GM10266 (cell line): ENCODE measurements at regions not wholly inside any gene's neighbourhood (a gene's known extent, or its start where the extent isn't known, plus 50 kb on each side); places are given as distances from the start of the nearest gene placed in this dataset.

Source experiments
- DNase-seq: peaks from one replicate; pipeline ENCODE4 v3.0.0; 2012; ENCODE audit errors: extremely low spot score
- TF ChIP-seq, protein P1 (sequence below): IDR thresholded peaks from 2 replicates; pipeline ENCODE4 v1.5.1; 2012; ENCODE audit warnings: mild to moderate bottlenecking, low read depth; ENCODE audit not compliant: control insufficient read depth, insufficient read depth; ENCODE audit errors: missing control alignments

DNA sequence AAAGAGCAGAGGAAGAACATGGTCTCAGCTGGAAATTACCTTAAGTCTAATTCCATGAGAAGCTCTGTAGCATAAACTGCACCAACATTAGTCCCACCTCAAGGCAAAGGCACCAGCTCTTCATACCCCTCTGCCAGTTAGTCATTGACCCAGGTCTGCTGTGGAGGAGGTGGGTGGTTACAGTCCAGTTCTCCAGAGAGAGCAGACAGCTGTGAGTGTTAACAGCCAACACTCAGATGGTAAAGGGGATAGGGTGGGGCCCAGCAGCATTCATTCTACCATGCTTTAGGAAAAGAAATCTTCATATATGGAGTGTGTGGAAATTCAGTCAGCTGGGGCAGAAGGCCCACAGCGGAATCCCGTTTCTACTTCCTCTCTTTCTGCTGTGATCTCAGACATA, 159.7 kb upstream of the FBXO11 start:
- no peak for DNase-seq
- TF ChIP-seq, protein P1, sequence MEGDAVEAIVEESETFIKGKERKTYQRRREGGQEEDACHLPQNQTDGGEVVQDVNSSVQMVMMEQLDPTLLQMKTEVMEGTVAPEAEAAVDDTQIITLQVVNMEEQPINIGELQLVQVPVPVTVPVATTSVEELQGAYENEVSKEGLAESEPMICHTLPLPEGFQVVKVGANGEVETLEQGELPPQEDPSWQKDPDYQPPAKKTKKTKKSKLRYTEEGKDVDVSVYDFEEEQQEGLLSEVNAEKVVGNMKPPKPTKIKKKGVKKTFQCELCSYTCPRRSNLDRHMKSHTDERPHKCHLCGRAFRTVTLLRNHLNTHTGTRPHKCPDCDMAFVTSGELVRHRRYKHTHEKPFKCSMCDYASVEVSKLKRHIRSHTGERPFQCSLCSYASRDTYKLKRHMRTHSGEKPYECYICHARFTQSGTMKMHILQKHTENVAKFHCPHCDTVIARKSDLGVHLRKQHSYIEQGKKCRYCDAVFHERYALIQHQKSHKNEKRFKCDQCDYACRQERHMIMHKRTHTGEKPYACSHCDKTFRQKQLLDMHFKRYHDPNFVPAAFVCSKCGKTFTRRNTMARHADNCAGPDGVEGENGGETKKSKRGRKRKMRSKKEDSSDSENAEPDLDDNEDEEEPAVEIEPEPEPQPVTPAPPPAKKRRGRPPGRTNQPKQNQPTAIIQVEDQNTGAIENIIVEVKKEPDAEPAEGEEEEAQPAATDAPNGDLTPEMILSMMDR = no peak

DNA sequence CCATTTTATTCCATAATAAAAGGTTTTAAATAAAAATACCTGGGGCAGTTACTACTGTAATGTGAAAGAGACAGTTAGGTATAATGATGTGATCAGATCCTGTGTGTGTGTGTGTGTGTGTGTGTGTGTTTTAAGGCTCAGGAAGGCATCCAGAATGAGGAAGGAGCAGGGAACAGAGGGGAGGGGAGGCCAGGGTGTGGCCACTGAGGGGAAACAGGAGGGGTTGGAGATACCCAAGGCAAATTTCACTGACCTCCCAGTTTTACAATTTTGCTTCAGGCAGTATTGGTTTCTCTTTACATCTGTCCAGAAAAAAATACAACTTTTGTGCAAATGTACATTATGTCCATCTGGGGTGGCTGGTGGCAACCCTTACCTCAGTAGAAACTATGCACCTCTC, 163.5 kb upstream of the FBXO11 start:
- DNase-seq = no peak
- TF ChIP-seq, protein P1 = no peak

DNA sequence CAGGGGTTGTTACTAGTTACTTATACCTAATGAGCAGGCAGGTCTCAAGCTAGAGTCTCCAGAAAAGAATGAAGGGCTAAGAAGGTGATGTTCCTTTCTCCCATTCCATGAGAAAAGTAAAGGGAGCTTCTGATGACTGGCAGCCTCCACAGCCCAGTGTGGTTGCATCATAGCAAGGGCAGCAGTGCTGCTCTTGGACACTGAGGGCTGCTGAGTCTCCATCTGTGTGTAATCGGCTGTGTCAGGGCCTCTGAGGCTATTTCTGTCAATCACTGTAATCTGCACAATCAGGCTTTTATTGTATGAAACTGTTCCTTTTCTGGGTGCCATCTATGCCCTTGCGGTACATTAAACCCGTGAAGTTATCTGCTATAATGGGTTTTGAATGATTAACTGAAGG, 164.1 kb upstream of the FBXO11 start:
- TF ChIP-seq, protein P1 = no peak
- DNase-seq = no peak

DNA sequence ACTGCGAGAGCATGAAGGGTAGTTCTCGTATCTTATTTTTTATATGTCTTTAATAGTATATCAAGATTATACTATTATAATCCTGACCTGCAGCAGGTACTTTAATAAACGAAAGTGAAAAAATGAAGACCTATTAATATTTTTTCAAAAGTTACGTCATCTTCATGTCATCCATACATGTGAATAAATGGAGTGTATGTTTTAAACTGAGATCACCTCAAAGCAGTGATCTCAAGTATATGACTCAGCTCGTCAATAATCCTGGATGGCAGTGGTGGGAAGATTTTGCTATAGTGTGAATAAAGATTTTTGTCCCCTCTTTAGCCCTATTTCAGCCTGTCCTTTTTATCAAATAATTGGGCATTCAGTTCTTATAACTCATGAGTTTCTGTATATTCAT, 166.3 kb upstream of the FBXO11 start:
- no peak for DNase-seq

DNA sequence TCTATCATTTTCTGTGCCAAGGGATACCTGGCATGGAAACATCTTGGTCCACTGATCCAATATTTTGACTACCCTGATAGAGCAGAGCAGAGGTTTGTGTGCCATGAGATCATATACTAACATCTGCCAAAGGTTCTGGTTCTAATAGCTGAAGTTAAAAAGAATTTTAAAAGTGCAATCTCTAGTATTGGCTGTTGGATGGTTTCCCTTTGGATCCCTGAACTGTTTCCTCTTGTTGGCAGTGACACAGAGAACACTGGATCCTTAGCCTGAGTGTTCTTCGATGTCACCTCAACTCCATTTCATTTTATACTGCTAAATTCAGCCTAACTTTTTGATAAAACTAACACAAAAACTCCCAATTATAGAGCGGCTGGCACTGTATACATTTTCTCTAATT, 169.3 kb upstream of the FBXO11 start:
- DNase-seq = no peak
- TF ChIP-seq, protein P1 = no peak

More for the DNA sequence above, 166.3 kb upstream of the FBXO11 start:
- TF ChIP-seq, protein P1 = no peak

DNA sequence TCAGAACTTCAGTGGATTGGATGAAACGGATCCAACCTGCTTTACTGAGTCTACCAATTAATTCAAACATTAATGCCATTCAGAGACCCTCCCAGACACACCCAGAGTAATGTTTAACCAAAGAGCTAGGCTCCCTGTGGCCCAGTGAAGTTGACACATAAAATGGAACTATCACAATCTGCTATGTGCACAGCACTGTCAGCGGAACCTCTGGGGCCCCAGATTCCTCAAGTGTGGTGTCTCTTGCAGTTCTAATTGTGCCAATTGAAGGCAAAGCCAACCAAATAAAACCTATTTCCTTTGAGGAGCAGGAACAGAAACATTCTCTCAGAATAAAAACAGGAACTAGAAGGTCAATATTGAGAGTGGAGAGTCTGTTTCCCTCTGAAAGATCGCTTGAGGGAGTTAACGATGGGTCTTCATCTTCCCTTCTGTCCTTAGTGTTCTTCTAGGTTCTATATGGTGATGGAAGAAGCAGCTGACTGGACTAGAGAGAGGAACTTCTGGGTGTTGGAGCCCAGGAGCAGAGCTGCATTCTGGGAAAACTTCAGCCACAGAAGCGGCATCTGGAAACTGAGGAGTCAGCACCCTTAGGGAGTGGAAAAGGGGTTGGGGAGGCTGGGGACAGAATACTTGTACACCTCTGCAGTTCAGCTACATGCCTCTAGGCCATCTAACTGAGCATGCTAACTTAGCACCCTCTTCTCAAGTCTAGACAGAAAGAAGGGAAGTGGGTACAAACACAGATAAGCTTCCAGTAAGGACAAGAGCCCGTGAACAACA, 174.4 kb upstream of the FBXO11 start:
- DNase-seq = no peak
- TF ChIP-seq, protein P1 = no peak

DNA sequence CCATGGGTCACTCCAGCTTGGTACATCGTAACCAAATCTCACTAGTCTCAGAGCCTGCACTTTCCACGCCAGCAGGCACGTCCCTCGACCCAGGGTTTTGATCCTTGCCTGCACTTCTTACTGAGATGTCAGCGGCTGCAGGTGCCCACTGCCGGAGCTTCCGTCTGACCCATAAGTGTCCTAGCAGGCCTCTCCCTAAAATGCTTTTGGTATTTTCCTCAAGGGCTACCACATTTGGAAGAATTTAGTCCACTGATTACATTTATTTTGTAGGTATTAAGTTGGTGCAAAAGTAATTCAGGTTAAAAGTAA, 175.0 kb upstream of the FBXO11 start:
- no peak for DNase-seq
- TF ChIP-seq, protein P1 = no peak
